Limb (tissue), 2 donors: ENCODE measurements at regions not wholly inside any gene's neighbourhood (a gene's known extent, or its start where the extent isn't known, plus 50 kb on each side); places are given as distances from the start of the nearest gene placed in this dataset.

Source experiments
- DNase-seq, 2 donors: peaks; one replicate each; pipeline ENCODE4 v3.0.0-alpha.2; 2016; ENCODE audit errors: extremely low spot score in 2 of 2

- no peak for DNase-seq
These were observed 124.7 kb upstream of the CPEB4 start for GRCh38 chr5:173763410-173763809.

- peak in 1 of 2 donors; percentile 48 for DNase-seq
These were observed 123.7 kb upstream of the CPEB4 start for GRCh38 chr5:173764332-173765028.

GRCh38 chr5:173765029-173765644, 123.0 kb upstream of the CPEB4 start:
- DNase-seq = no peak

GRCh38 chr5:173765661-173766060, 122.5 kb upstream of the CPEB4 start:
- DNase-seq = no peak

- DNase-seq = no peak
These were observed 120.4 kb upstream of the CPEB4 start for GRCh38 chr5:173767574-173768266.

GRCh38 chr5:173768267-173768806, 119.8 kb upstream of the CPEB4 start:
- no peak for DNase-seq

- DNase-seq = no peak
These were observed 119.3 kb upstream of the CPEB4 start for GRCh38 chr5:173768891-173769290.

GRCh38 chr5:173770637-173771036, 117.5 kb upstream of the CPEB4 start:
- DNase-seq = no peak

- peak in 1 of 2 donors; percentile 58 for DNase-seq
These were observed 116.9 kb upstream of the CPEB4 start for GRCh38 chr5:173771121-173771724.

- DNase-seq = no peak
These were observed 116.3 kb upstream of the CPEB4 start for GRCh38 chr5:173771725-173772383.

- DNase-seq = no peak
These were observed 115.6 kb upstream of the CPEB4 start for GRCh38 chr5:173772384-173773059.

GRCh38 chr5:173774271-173774761, 113.8 kb upstream of the CPEB4 start:
- DNase-seq = no peak

GRCh38 chr5:173775261-173776197, 112.6 kb upstream of the CPEB4 start:
- no peak for DNase-seq

GRCh38 chr5:173777149-173777548, 111.0 kb upstream of the CPEB4 start:
- no peak for DNase-seq

GRCh38 chr5:173777674-173778073, 110.5 kb upstream of the CPEB4 start:
- no peak for DNase-seq

- DNase-seq = no peak
These were observed 109.9 kb upstream of the CPEB4 start for GRCh38 chr5:173778152-173778782.

GRCh38 chr5:173778784-173779304, 109.3 kb upstream of the CPEB4 start:
- DNase-seq = no peak
